ENCODE measurements at regions not wholly inside any gene's neighbourhood (a gene's known extent, or its start where the extent isn't known, plus 50 kb on each side); places are given as distances from the start of the nearest gene placed in this dataset.

- no peak overlapping the region for H3K4me3 ChIP-seq (ENCODE audit: insufficient read depth, low read depth, low read length)
- H3K18ac ChIP-seq (ENCODE audit: low read depth, low read length) = no peak overlapping the region
- no peak for TF ChIP-seq MXI1 (IDR thresholded peaks at IDR 0.05; ENCODE audit: borderline replicate concordance, low read depth, low read length)
- TF ChIP-seq CTCF (conservative IDR thresholded peaks at IDR 0.05; ENCODE audit: low read depth, low read length) = no peak
- no peak for TF ChIP-seq MAZ (IDR thresholded peaks at IDR 0.05; ENCODE audit: borderline replicate concordance, low read depth, low read length)
- no peak for TF ChIP-seq POLR2A (IDR thresholded peaks at IDR 0.05; ENCODE audit: low read depth, low read length)
- TF ChIP-seq SMC3 (IDR thresholded peaks at IDR 0.05; ENCODE audit: low read depth, low read length) = no peak
- TF ChIP-seq RCOR1 (IDR thresholded peaks at IDR 0.05; ENCODE audit: insufficient replicate concordance, low read length) = no peak
- no peak for TF ChIP-seq BHLHE40 (IDR thresholded peaks at IDR 0.05; ENCODE audit: low read depth, low read length)
- TF ChIP-seq CHD1 (IDR thresholded peaks at IDR 0.05; ENCODE audit: low read depth, low read length) = no peak
- no peak for TF ChIP-seq USF2 (IDR thresholded peaks at IDR 0.05; ENCODE audit: low read depth, low read length)
- no peak for TF ChIP-seq NFE2L2 (IDR thresholded peaks at IDR 0.05; ENCODE audit: low read depth, low read length)
- no peak for TF ChIP-seq ELK1 (IDR thresholded peaks at IDR 0.05; ENCODE audit: borderline replicate concordance, low read depth, low read length)
- no peak for TF ChIP-seq CEBPB (IDR thresholded peaks at IDR 0.05; ENCODE audit: low read depth, low read length)
- TF ChIP-seq RFX5 (IDR thresholded peaks at IDR 0.05; ENCODE audit: low read depth, low read length) = no peak
- TF ChIP-seq RAD21 (IDR thresholded peaks at IDR 0.05; ENCODE audit: low read length) = no peak
- no peak for TF ChIP-seq FOS (IDR thresholded peaks at IDR 0.05; ENCODE audit: low read depth, low read length)
- TF ChIP-seq MAFK (IDR thresholded peaks at IDR 0.05; ENCODE audit: low read depth, low read length) = no peak
- H4K8ac ChIP-seq (ENCODE audit: low read depth in 2 of 2, low read length in 2 of 2) = no peak overlapping the region
- H3K14ac ChIP-seq (replicated peaks; ENCODE audit: low read depth, low read length) = no peak overlapping the region
- H2AK9ac ChIP-seq (replicated peaks; ENCODE audit: low read depth, low read length, poor library complexity) = no peak overlapping the region
- BruUV-seq (replicated peaks) = no TSS peak
- no peaks in the 10 kb centered on the region for H3K27me3 ChIP-seq (ENCODE audit: control insufficient read depth, insufficient read depth, low read length)
- 68% methylated on average over 3 of the region's 4 CpGs; no CpG with 5 or more reads in 1 of the 2 experiments for WGBS, 2 experiments (ENCODE audit: extremely low coverage in 2 of 2, insufficient read length in 1 of 2)
- no peak overlapping the region for H2AK5ac ChIP-seq (ENCODE audit: low read depth, low read length)
- no peak overlapping the region for H3K9ac ChIP-seq (ENCODE audit: low read depth, low read length)
- no peak overlapping the region for H4K5ac ChIP-seq (ENCODE audit: low read depth, low read length)
- H3K9me1 ChIP-seq (ENCODE audit: insufficient read depth, low read length) = no peaks in the 10 kb centered on the region
- H3K36me3 ChIP-seq (ENCODE audit: control insufficient read depth, insufficient read depth, low read length) = no peaks in the 10 kb centered on the region
- H2BK20ac ChIP-seq (ENCODE audit: low read depth, low read length) = no peak overlapping the region
- dilution Hi-C loops (cut with HindIII; ENCODE audit: low sequenced_read_pairs, unreplicated experiment) (no loop called here), in situ Hi-C loops (cut with MboI; ENCODE audit: low sequenced_read_pairs) (no loop called here), intact Hi-C loops (cut with micrococcal nuclease) (no loop called here)
- H3K23ac ChIP-seq (ENCODE audit: low read depth, low read length) = no peak overlapping the region
- no peak overlapping the region for H3K4me2 ChIP-seq (ENCODE audit: low read depth, low read length)
- DNase-seq = no peak
- CTCF ChIA-PET = no interaction called here
- H3K4ac ChIP-seq (ENCODE audit: low read depth, low read length) = no peak overlapping the region
- H2AFZ ChIP-seq (replicated peaks; ENCODE audit: low read length, poor library complexity) = no peak overlapping the region
- no peaks in the 10 kb centered on the region for H3K79me1 ChIP-seq (ENCODE audit: low read depth in 1 of 2, low read length in 2 of 2)
- no peak overlapping the region for H4K91ac ChIP-seq (ENCODE audit: insufficient read depth, low read depth, low read length)
- POLR2A ChIA-PET (ENCODE audit: unreplicated experiment) = no interaction called here
- no peak overlapping the region for H3K56ac ChIP-seq (ENCODE audit: extremely low read depth, insufficient read depth, low read length)
- no peak overlapping the region for H2BK5ac ChIP-seq (ENCODE audit: low read depth, low read length, poor library complexity, severe bottlenecking)
- no peak overlapping the region for H2BK120ac ChIP-seq (ENCODE audit: low read depth, low read length)
- no peaks in the 10 kb centered on the region for H3K4me1 ChIP-seq (ENCODE audit: control insufficient read depth, insufficient read depth, low read length)
- ATAC-seq (ENCODE audit: low read depth) = no peak
- H3K9me3 ChIP-seq (ENCODE audit: control insufficient read depth, insufficient read depth, low read length) = peaks cover 2% of the 10 kb centered on the region; the same call in 1 of the 2 replicates
- H3K27ac ChIP-seq (ENCODE audit: insufficient read depth, low read length) = no peak overlapping the region
- H4K20me1 ChIP-seq (ENCODE audit: insufficient read depth, low read length) = no peaks in the 10 kb centered on the region
- H2BK15ac ChIP-seq (ENCODE audit: low read depth, low read length) = no peak overlapping the region
Measured at GRCh38 chr14:27945512-27945911, 821.1 kb upstream of the FOXG1 start.

All from IMR-90 (cell line).